Activated naive CD4-positive, alpha-beta T cell treated with anti-CD3 and anti-CD28 coated beads, Interleukin-2, amount 50 U/mL, for 72 hours (primary cell): ENCODE measurements at regions not wholly inside any gene's neighbourhood (a gene's known extent, or its start where the extent isn't known, plus 50 kb on each side); places are given as distances from the start of the nearest gene placed in this dataset.

Experiments
- ATAC-seq, 2 donors: fragments of 150-1000 bp; cut with Tn5 transposase; 2 replicates each; pipeline ENCODE4 v1.10.0; 2021; ENCODE audit warnings: mild to moderate bottlenecking in 2 of 2, moderate library complexity in 2 of 2
- DNase-seq, 2 donors: peaks; one replicate each; pipeline ENCODE4 v3.0.0; 2021 to 2022; ENCODE audit warnings: low spot score in 2 of 2
- H3K27ac Mint-ChIP-seq, 2 donors: one replicate each; pipeline ENCODE4 v1.8.0; 2022; ENCODE audit warnings: mild to moderate bottlenecking in 2 of 2, mixed read lengths in 2 of 2
- H3K36me3 Mint-ChIP-seq, 2 donors: one replicate each; pipeline ENCODE4 v1.8.0; 2022; ENCODE audit warnings: mixed read lengths in 2 of 2
- H3K9me3 Mint-ChIP-seq, 2 donors: one replicate each; pipeline ENCODE4 v1.8.0; 2022; ENCODE audit warnings: mixed read lengths in 2 of 2

- no peak for DNase-seq
- no peaks in the 10 kb centered on the region for H3K9me3 Mint-ChIP-seq
- no peak overlapping the region for H3K27ac Mint-ChIP-seq
- no peak for ATAC-seq
- H3K36me3 Mint-ChIP-seq: no peaks in the 10 kb centered on the region
Observed at GRCh38 chr7:116083796-116084195, 53.2 kb upstream of the TFEC start.

- DNase-seq (no peak), ATAC-seq (no peak)
- Mint-ChIP-seq H3K9me3 (no peaks in the 10 kb centered on the region), H3K36me3 (no peaks in the 10 kb centered on the region), H3K27ac (no peak overlapping the region)
Observed at GRCh38 chr7:116086547-116087045, 56.0 kb upstream of the TFEC start.

GRCh38 chr7:116087291-116087690 lies 56.7 kb upstream of the TFEC start:
- DNase-seq: no peak
- no peak for ATAC-seq
- no peaks in the 10 kb centered on the region for H3K9me3 Mint-ChIP-seq
- H3K27ac Mint-ChIP-seq: no peak overlapping the region
- no peaks in the 10 kb centered on the region for H3K36me3 Mint-ChIP-seq

- no peaks in the 10 kb centered on the region for H3K36me3 Mint-ChIP-seq
- DNase-seq: no peak
- no peaks in the 10 kb centered on the region for H3K9me3 Mint-ChIP-seq
- no peak overlapping the region for H3K27ac Mint-ChIP-seq
- ATAC-seq: no peak
Observed at GRCh38 chr7:116087984-116088383, 57.4 kb upstream of the TFEC start.

GRCh38 chr7:116089293-116089692 lies 58.7 kb upstream of the TFEC start:
- Mint-ChIP-seq H3K9me3 (no peaks in the 10 kb centered on the region), H3K36me3 (no peaks in the 10 kb centered on the region), H3K27ac (no peak overlapping the region)
- ATAC-seq (no peak), DNase-seq (no peak)

GRCh38 chr7:116093516-116094301 lies 63.1 kb upstream of the TFEC start:
- ATAC-seq (no peak), DNase-seq (no peak)
- H3K27ac Mint-ChIP-seq: no peak overlapping the region
- no peaks in the 10 kb centered on the region for H3K36me3 Mint-ChIP-seq
- no peaks in the 10 kb centered on the region for H3K9me3 Mint-ChIP-seq

GRCh38 chr7:116095396-116095795 lies 64.8 kb upstream of the TFEC start:
- H3K9me3 Mint-ChIP-seq: no peaks in the 10 kb centered on the region
- no peak for DNase-seq
- H3K36me3 Mint-ChIP-seq: no peaks in the 10 kb centered on the region
- no peak for ATAC-seq
- H3K27ac Mint-ChIP-seq: no peak overlapping the region

- Mint-ChIP-seq H3K27ac (no peak overlapping the region), H3K9me3 (no peaks in the 10 kb centered on the region), H3K36me3 (no peaks in the 10 kb centered on the region)
- DNase-seq: no peak
- no peak for ATAC-seq
Observed at GRCh38 chr7:116097365-116098009, 66.9 kb upstream of the TFEC start.

- ATAC-seq: no peak
Observed at GRCh38 chr7:116098175-116098574, 67.6 kb upstream of the TFEC start.

GRCh38 chr7:116100626-116101025 lies 70.1 kb upstream of the TFEC start:
- Mint-ChIP-seq H3K9me3 (no peaks in the 10 kb centered on the region), H3K36me3 (no peaks in the 10 kb centered on the region), H3K27ac (no peak overlapping the region)
- DNase-seq (no peak), ATAC-seq (no peak)

More at GRCh38 chr7:116098175-116098574, 67.6 kb upstream of the TFEC start:
- Mint-ChIP-seq H3K9me3 (no peaks in the 10 kb centered on the region), H3K36me3 (no peaks in the 10 kb centered on the region), H3K27ac (no peak overlapping the region)
- DNase-seq: no peak

GRCh38 chr7:116101704-116102103 lies 71.1 kb upstream of the TFEC start:
- ATAC-seq (no peak), DNase-seq (no peak)
- Mint-ChIP-seq H3K9me3 (no peaks in the 10 kb centered on the region), H3K36me3 (no peaks in the 10 kb centered on the region), H3K27ac (no peak overlapping the region)

- H3K36me3 Mint-ChIP-seq: no peaks in the 10 kb centered on the region
- no peak for DNase-seq
- no peak overlapping the region for H3K27ac Mint-ChIP-seq
- ATAC-seq: no peak
- H3K9me3 Mint-ChIP-seq: peaks cover 0 to 4% of the 10 kb centered on the region in 2 donors
Observed at GRCh38 chr7:116111475-116111874, 80.9 kb upstream of the TFEC start.

GRCh38 chr7:116113310-116113709 lies 82.7 kb upstream of the TFEC start:
- Mint-ChIP-seq H3K9me3 (peaks cover 0 to 4% of the 10 kb centered on the region in 2 donors), H3K27ac (no peak overlapping the region), H3K36me3 (no peaks in the 10 kb centered on the region)
- DNase-seq (no peak), ATAC-seq (no peak)

- no peak overlapping the region for H3K27ac Mint-ChIP-seq
- DNase-seq: no peak
- no peak for ATAC-seq
- H3K36me3 Mint-ChIP-seq: no peaks in the 10 kb centered on the region
- no peaks in the 10 kb centered on the region for H3K9me3 Mint-ChIP-seq
Observed at GRCh38 chr7:116120839-116121238, 89.5 kb upstream of the TES start.

GRCh38 chr7:116122972-116123595 lies 87.3 kb upstream of the TES start:
- Mint-ChIP-seq H3K27ac (no peak overlapping the region), H3K9me3 (peaks cover 0 to 5% of the 10 kb centered on the region in 2 donors), H3K36me3 (no peaks in the 10 kb centered on the region)
- ATAC-seq: no peak
- no peak for DNase-seq

- no peaks in the 10 kb centered on the region for H3K36me3 Mint-ChIP-seq
- no peak for DNase-seq
- H3K27ac Mint-ChIP-seq: no peak overlapping the region
- ATAC-seq: no peak
- H3K9me3 Mint-ChIP-seq: peaks cover 0 to 10% of the 10 kb centered on the region in 2 donors
Observed at GRCh38 chr7:116128139-116128538, 82.2 kb upstream of the TES start.

GRCh38 chr7:116135306-116135705 lies 75.0 kb upstream of the TES start:
- DNase-seq (no peak), ATAC-seq (no peak)
- H3K9me3 Mint-ChIP-seq: no peaks in the 10 kb centered on the region
- no peaks in the 10 kb centered on the region for H3K36me3 Mint-ChIP-seq
- H3K27ac Mint-ChIP-seq: no peak overlapping the region
